Esophagus squamous epithelium (tissue), 4 donors: ENCODE measurements at regions not wholly inside any gene's neighbourhood (a gene's known extent, or its start where the extent isn't known, plus 50 kb on each side); places are given as distances from the start of the nearest gene placed in this dataset.

Source experiments
- POLR2A ChIP-seq, 4 donors: fragments of 450-650 bp; IDR thresholded peaks; one replicate each; pipeline ENCODE4 v1.6.1; 2017; ENCODE audit warnings: antibody characterized with exemption in 4 of 4, mild to moderate bottlenecking in 4 of 4, moderate library complexity in 3 of 4
- TF ChIP-seq, protein P1 (sequence below), 6 experiments: fragments of 450-650 bp in 4 of 6; fragments of 200-600 bp in 2 of 6; sonication (generic) in 2 of 6; IDR thresholded peaks; one replicate each; pipeline ENCODE4 v1.5.1; 2016 to 2019; ENCODE audit warnings: antibody characterized with exemption in 6 of 6, mild to moderate bottlenecking in 4 of 6, moderate library complexity in 4 of 6

DNA sequence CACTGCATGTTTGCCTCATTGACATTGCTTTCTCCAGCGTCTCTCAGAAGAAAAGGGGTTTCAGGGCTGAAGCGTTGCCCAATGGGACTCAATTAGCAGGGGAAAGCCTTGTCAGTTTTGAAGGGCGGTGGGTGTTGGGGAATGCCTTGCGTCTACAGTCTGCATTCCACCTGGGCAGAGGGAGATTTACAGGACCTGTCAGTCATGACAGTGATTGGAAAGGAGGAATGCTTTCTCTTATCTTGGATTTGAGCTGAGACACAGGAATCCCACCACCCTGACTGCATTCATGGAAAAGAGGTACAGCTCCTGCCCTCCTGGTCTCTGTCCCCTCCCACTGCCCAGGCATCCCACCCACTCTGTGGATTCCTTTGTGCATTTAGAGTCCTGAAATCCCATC lies 123.9 kb downstream of the ACKR3 start:
- TF ChIP-seq, protein P1, sequence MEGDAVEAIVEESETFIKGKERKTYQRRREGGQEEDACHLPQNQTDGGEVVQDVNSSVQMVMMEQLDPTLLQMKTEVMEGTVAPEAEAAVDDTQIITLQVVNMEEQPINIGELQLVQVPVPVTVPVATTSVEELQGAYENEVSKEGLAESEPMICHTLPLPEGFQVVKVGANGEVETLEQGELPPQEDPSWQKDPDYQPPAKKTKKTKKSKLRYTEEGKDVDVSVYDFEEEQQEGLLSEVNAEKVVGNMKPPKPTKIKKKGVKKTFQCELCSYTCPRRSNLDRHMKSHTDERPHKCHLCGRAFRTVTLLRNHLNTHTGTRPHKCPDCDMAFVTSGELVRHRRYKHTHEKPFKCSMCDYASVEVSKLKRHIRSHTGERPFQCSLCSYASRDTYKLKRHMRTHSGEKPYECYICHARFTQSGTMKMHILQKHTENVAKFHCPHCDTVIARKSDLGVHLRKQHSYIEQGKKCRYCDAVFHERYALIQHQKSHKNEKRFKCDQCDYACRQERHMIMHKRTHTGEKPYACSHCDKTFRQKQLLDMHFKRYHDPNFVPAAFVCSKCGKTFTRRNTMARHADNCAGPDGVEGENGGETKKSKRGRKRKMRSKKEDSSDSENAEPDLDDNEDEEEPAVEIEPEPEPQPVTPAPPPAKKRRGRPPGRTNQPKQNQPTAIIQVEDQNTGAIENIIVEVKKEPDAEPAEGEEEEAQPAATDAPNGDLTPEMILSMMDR (IDR thresholded peaks at IDR 0.05), result no peak
- TF ChIP-seq POLR2A (IDR thresholded peaks at IDR 0.05), result no peak
